ENCODE measurements at regions not wholly inside any gene's neighbourhood (a gene's known extent, or its start where the extent isn't known, plus 50 kb on each side); places are given as distances from the start of the nearest gene placed in this dataset.

DNA sequence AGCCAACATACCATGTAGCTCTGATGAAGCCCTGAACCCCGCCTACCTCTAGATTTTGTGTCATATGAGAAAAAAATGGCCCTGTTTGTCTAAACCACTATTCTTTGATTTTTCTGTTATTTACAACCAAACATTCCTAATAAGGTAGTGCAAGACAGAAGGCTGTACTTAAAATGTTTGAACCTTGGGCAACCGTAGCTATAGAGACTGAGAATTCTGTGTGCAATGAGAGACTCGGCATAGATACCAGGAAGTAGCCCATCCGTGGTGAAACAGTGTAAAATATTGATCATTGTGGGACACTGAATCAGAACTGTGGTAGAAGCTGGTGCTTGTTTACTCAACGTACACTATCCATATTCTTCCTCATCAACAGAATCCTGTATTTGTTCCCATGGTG is 86.5 kb upstream of the TMCC3 start:
- Histone ChIP-seq H3K9ac (ENCODE audit: low read length) (no peak overlapping the region), H3K4me2 (ENCODE audit: low read length) (no peak overlapping the region), H2AFZ (ENCODE audit: low read depth, low read length) (no peak overlapping the region), H3K9me3 (ENCODE audit: low read length) (no peaks in the 10 kb centered on the region), H3F3A (ENCODE audit: insufficient read depth, low read length, poor library complexity, severe bottlenecking) (no peaks in the 10 kb centered on the region), H3K9me2 (ENCODE audit: insufficient read depth, low read length) (no peaks in the 10 kb centered on the region), H3K79me2 (replicated peaks; ENCODE audit: insufficient read depth, low read length) (no peaks in the 10 kb centered on the region), H4K20me1 (ENCODE audit: insufficient read depth) (no peaks in the 10 kb centered on the region), H3K36me3 (ENCODE audit: insufficient read depth, low read length) (no peaks in the 10 kb centered on the region), H3K27me3 (ENCODE audit: insufficient read depth, low read depth, low read length) (no peaks in the 10 kb centered on the region), H3K4me3 (ENCODE audit: low read length) (no peak overlapping the region), H3K27ac (ENCODE audit: low read length) (peak overlapping the region; percentile 78)
- TF ChIP-seq, protein P1, sequence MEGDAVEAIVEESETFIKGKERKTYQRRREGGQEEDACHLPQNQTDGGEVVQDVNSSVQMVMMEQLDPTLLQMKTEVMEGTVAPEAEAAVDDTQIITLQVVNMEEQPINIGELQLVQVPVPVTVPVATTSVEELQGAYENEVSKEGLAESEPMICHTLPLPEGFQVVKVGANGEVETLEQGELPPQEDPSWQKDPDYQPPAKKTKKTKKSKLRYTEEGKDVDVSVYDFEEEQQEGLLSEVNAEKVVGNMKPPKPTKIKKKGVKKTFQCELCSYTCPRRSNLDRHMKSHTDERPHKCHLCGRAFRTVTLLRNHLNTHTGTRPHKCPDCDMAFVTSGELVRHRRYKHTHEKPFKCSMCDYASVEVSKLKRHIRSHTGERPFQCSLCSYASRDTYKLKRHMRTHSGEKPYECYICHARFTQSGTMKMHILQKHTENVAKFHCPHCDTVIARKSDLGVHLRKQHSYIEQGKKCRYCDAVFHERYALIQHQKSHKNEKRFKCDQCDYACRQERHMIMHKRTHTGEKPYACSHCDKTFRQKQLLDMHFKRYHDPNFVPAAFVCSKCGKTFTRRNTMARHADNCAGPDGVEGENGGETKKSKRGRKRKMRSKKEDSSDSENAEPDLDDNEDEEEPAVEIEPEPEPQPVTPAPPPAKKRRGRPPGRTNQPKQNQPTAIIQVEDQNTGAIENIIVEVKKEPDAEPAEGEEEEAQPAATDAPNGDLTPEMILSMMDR (IDR thresholded peaks at IDR 0.05; ENCODE audit: poor library complexity, severe bottlenecking): no peak
- no peak for TF ChIP-seq POLR2AphosphoS5 (IDR thresholded peaks at IDR 0.05)
- no peak for TF ChIP-seq SMC3 (conservative IDR thresholded peaks at IDR 0.05; ENCODE audit: poor library complexity)
- no peak for TF ChIP-seq EP300 (conservative IDR thresholded peaks at IDR 0.05; ENCODE audit: poor library complexity, severe bottlenecking)
- TF ChIP-seq RAD21 (conservative IDR thresholded peaks at IDR 0.05): no peak
- no peak for TF ChIP-seq MXI1 (conservative IDR thresholded peaks at IDR 0.05; ENCODE audit: poor library complexity, severe bottlenecking)
- no peak for TF ChIP-seq EZH2 (IDR thresholded peaks at IDR 0.05; ENCODE audit: borderline replicate concordance, insufficient read depth, low read length, poor library complexity, severe bottlenecking)
- TF ChIP-seq TAF1 (IDR thresholded peaks at IDR 0.05; ENCODE audit: low read depth): no peak
- TF ChIP-seq, protein P2, sequence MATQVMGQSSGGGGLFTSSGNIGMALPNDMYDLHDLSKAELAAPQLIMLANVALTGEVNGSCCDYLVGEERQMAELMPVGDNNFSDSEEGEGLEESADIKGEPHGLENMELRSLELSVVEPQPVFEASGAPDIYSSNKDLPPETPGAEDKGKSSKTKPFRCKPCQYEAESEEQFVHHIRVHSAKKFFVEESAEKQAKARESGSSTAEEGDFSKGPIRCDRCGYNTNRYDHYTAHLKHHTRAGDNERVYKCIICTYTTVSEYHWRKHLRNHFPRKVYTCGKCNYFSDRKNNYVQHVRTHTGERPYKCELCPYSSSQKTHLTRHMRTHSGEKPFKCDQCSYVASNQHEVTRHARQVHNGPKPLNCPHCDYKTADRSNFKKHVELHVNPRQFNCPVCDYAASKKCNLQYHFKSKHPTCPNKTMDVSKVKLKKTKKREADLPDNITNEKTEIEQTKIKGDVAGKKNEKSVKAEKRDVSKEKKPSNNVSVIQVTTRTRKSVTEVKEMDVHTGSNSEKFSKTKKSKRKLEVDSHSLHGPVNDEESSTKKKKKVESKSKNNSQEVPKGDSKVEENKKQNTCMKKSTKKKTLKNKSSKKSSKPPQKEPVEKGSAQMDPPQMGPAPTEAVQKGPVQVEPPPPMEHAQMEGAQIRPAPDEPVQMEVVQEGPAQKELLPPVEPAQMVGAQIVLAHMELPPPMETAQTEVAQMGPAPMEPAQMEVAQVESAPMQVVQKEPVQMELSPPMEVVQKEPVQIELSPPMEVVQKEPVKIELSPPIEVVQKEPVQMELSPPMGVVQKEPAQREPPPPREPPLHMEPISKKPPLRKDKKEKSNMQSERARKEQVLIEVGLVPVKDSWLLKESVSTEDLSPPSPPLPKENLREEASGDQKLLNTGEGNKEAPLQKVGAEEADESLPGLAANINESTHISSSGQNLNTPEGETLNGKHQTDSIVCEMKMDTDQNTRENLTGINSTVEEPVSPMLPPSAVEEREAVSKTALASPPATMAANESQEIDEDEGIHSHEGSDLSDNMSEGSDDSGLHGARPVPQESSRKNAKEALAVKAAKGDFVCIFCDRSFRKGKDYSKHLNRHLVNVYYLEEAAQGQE (IDR thresholded peaks at IDR 0.05; ENCODE audit: borderline replicate concordance): no peak

GRCh38 chr12:94736004-94736403 is 85.6 kb upstream of the TMCC3 start:
- Histone ChIP-seq H3F3A (ENCODE audit: insufficient read depth, low read length, poor library complexity, severe bottlenecking) (no peaks in the 10 kb centered on the region), H3K27me3 (ENCODE audit: insufficient read depth, low read depth, low read length) (no peaks in the 10 kb centered on the region), H3K4me2 (ENCODE audit: low read length) (no peak overlapping the region), H3K9me2 (ENCODE audit: insufficient read depth, low read length) (no peaks in the 10 kb centered on the region), H2AFZ (ENCODE audit: low read depth, low read length) (no peak overlapping the region), H3K9ac (ENCODE audit: low read length) (no peak overlapping the region), H3K27ac (ENCODE audit: low read length) (peak overlapping the region; percentile 78), H4K20me1 (ENCODE audit: insufficient read depth) (no peaks in the 10 kb centered on the region), H3K4me3 (ENCODE audit: low read length) (peak overlapping the region; percentile 19), H3K9me3 (ENCODE audit: low read length) (no peaks in the 10 kb centered on the region), H3K36me3 (ENCODE audit: insufficient read depth, low read length) (no peaks in the 10 kb centered on the region), H3K79me2 (replicated peaks; ENCODE audit: insufficient read depth, low read length) (no peaks in the 10 kb centered on the region)
- no peak for TF ChIP-seq SMC3 (conservative IDR thresholded peaks at IDR 0.05; ENCODE audit: poor library complexity)
- TF ChIP-seq RAD21 (conservative IDR thresholded peaks at IDR 0.05): peak; percentile 23
- TF ChIP-seq EP300 (conservative IDR thresholded peaks at IDR 0.05; ENCODE audit: poor library complexity, severe bottlenecking): peak; percentile 79

DNA sequence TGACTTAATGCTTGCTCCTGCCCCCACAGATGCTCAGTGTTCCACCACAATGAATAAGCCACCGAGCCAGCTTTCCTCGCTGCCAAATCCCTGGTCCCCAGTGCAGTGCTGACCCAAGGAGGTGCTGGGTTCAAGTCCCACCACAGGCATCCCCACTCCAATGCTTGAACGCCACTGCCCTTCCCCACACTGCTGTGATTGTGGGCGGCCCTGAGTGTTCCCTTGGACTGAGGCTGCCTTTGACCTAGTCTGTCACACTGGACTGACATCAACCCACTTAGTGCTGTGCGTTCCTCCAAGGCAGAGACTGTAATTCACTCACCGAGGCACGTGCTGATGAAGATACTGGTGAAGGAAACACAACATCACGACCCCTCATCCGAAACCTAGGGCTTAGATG is 83.4 kb upstream of the TMCC3 start:
- no peak overlapping the region for H3K27ac ChIP-seq (ENCODE audit: low read length)
- H3K9ac ChIP-seq (ENCODE audit: low read length): no peak overlapping the region
- H3K4me2 ChIP-seq (ENCODE audit: low read length): no peak overlapping the region
- H3K9me2 ChIP-seq (ENCODE audit: insufficient read depth, low read length): no peaks in the 10 kb centered on the region
- H2AFZ ChIP-seq (ENCODE audit: low read depth, low read length): no peak overlapping the region
- no peaks in the 10 kb centered on the region for H3F3A ChIP-seq (ENCODE audit: insufficient read depth, low read length, poor library complexity, severe bottlenecking)
- no peaks in the 10 kb centered on the region for H4K20me1 ChIP-seq (ENCODE audit: insufficient read depth)
- TF ChIP-seq, protein P2 (IDR thresholded peaks at IDR 0.05; ENCODE audit: borderline replicate concordance): no peak
- TF ChIP-seq POLR2AphosphoS5 (IDR thresholded peaks at IDR 0.05) (no peak), TAF1 (IDR thresholded peaks at IDR 0.05; ENCODE audit: low read depth) (no peak), EP300 (conservative IDR thresholded peaks at IDR 0.05; ENCODE audit: poor library complexity, severe bottlenecking) (no peak), SMC3 (conservative IDR thresholded peaks at IDR 0.05; ENCODE audit: poor library complexity) (no peak), MXI1 (conservative IDR thresholded peaks at IDR 0.05; ENCODE audit: poor library complexity, severe bottlenecking) (no peak), RAD21 (conservative IDR thresholded peaks at IDR 0.05) (no peak)
- TF ChIP-seq, protein P1 (IDR thresholded peaks at IDR 0.05; ENCODE audit: poor library complexity, severe bottlenecking): no peak
- no peaks in the 10 kb centered on the region for H3K9me3 ChIP-seq (ENCODE audit: low read length)
- H3K4me3 ChIP-seq (ENCODE audit: low read length): no peak overlapping the region
- H3K36me3 ChIP-seq (ENCODE audit: insufficient read depth, low read length): no peaks in the 10 kb centered on the region
- no peaks in the 10 kb centered on the region for H3K27me3 ChIP-seq (ENCODE audit: insufficient read depth, low read depth, low read length)
- no peaks in the 10 kb centered on the region for H3K79me2 ChIP-seq (replicated peaks; ENCODE audit: insufficient read depth, low read length)
